Endothelial cell of hepatic sinusoid (primary cell): ENCODE measurements at regions not wholly inside any gene's neighbourhood (a gene's known extent, or its start where the extent isn't known, plus 50 kb on each side); places are given as distances from the start of the nearest gene placed in this dataset.
"Not testable (repeated sequence)": the region's sequence is repeated elsewhere in the genome, so short reads cannot be mapped to it uniquely, and the experiment has no call there.

Source experiments
- in situ Hi-C: cut with HindIII; loops from 2 replicates; pipeline ENCODE4 v1.10.0; 2017; ENCODE audit warnings: low sequenced_read_pairs

- in situ Hi-C loops: no loop called here
Measured at GRCh38 chr12:84075991-84076390, 836.6 kb downstream of the SLC6A15 start.

- in situ Hi-C loops: no loop called here
Measured at GRCh38 chr12:84073401-84073800, 839.2 kb downstream of the SLC6A15 start.

- in situ Hi-C loops: no loop called here
Measured at GRCh38 chr12:84072961-84073360, 839.6 kb downstream of the SLC6A15 start.

GRCh38 chr12:84070292-84070691 lies 842.3 kb downstream of the SLC6A15 start:
- in situ Hi-C loops: no loop called here

GRCh38 chr12:84069699-84070098 lies 842.9 kb downstream of the SLC6A15 start:
- in situ Hi-C loops: no loop called here

GRCh38 chr12:84069198-84069597 lies 843.4 kb downstream of the SLC6A15 start:
- in situ Hi-C loops: no loop called here

GRCh38 chr12:84058136-84058535 lies 854.5 kb downstream of the SLC6A15 start:
- in situ Hi-C loops: no loop called here

GRCh38 chr12:84054811-84055210 lies 857.8 kb downstream of the SLC6A15 start:
- in situ Hi-C loops: no loop called here

GRCh38 chr12:84047881-84048280 lies 864.7 kb downstream of the SLC6A15 start:
- in situ Hi-C loops: no loop called here

- in situ Hi-C loops: no loop called here
Measured at GRCh38 chr12:84046859-84047258, 865.7 kb downstream of the SLC6A15 start.

- in situ Hi-C loops: no loop called here
Measured at GRCh38 chr12:84043355-84043754, 869.2 kb downstream of the SLC6A15 start.

- in situ Hi-C loops: no loop called here
Measured at GRCh38 chr12:84038242-84038641, 874.4 kb downstream of the SLC6A15 start.

- in situ Hi-C loops: no loop called here
Measured at GRCh38 chr12:84036912-84037311, 875.7 kb downstream of the SLC6A15 start.

- in situ Hi-C loops: no loop called here
Measured at GRCh38 chr12:84035766-84036165, 876.8 kb downstream of the SLC6A15 start.

GRCh38 chr12:84034871-84035270 lies 877.7 kb downstream of the SLC6A15 start:
- in situ Hi-C loops: no loop called here

GRCh38 chr12:84033162-84033561 lies 879.4 kb downstream of the SLC6A15 start:
- in situ Hi-C loops: no loop called here

GRCh38 chr12:84018556-84019179 lies 893.9 kb downstream of the SLC6A15 start:
- in situ Hi-C loops: not testable (repeated sequence)

GRCh38 chr12:84016956-84017355 lies 895.6 kb downstream of the SLC6A15 start:
- in situ Hi-C loops: no loop called here

GRCh38 chr12:83997423-83997822 lies 915.2 kb downstream of the SLC6A15 start:
- in situ Hi-C loops: no loop called here

- in situ Hi-C loops: no loop called here
Measured at GRCh38 chr12:83996671-83997070, 915.9 kb downstream of the SLC6A15 start.

- in situ Hi-C loops: no loop called here
Measured at GRCh38 chr12:83985084-83985483, 927.5 kb downstream of the SLC6A15 start.

GRCh38 chr12:83980398-83980797 lies 932.2 kb downstream of the SLC6A15 start:
- in situ Hi-C loops: no loop called here

GRCh38 chr12:83979785-83980184 lies 932.8 kb downstream of the SLC6A15 start:
- in situ Hi-C loops: no loop called here
